Astrocyte (in vitro differentiated cells and primary cell): ENCODE measurements at regions not wholly inside any gene's neighbourhood (a gene's known extent, or its start where the extent isn't known, plus 50 kb on each side); places are given as distances from the start of the nearest gene placed in this dataset.

ENCODE experiments used
- EZH2 ChIP-seq: IDR thresholded peaks from 2 replicates; pipeline ENCODE4 v1.6.1; 2012; ENCODE audit warnings: mild to moderate bottlenecking, low read length, inconsistent platforms; ENCODE audit not compliant: insufficient read depth
- TF ChIP-seq, protein P1 (sequence below): IDR thresholded peaks from 2 replicates; pipeline ENCODE4 v1.5.1; 2011; ENCODE audit warnings: low read depth, mild to moderate bottlenecking, inconsistent platforms, low read length, moderate library complexity; ENCODE audit not compliant: insufficient read depth

GRCh38 chr13:88118952-88119351 lies 447.8 kb downstream of the SLITRK5 start:
- TF ChIP-seq, protein P1, sequence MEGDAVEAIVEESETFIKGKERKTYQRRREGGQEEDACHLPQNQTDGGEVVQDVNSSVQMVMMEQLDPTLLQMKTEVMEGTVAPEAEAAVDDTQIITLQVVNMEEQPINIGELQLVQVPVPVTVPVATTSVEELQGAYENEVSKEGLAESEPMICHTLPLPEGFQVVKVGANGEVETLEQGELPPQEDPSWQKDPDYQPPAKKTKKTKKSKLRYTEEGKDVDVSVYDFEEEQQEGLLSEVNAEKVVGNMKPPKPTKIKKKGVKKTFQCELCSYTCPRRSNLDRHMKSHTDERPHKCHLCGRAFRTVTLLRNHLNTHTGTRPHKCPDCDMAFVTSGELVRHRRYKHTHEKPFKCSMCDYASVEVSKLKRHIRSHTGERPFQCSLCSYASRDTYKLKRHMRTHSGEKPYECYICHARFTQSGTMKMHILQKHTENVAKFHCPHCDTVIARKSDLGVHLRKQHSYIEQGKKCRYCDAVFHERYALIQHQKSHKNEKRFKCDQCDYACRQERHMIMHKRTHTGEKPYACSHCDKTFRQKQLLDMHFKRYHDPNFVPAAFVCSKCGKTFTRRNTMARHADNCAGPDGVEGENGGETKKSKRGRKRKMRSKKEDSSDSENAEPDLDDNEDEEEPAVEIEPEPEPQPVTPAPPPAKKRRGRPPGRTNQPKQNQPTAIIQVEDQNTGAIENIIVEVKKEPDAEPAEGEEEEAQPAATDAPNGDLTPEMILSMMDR: no peak
- TF ChIP-seq EZH2: no peak
